ENCODE measurements at regions not wholly inside any gene's neighbourhood (a gene's known extent, or its start where the extent isn't known, plus 50 kb on each side); places are given as distances from the start of the nearest gene placed in this dataset.

GRCh38 chr2:65700720-65701119 lies 268.3 kb upstream of the SPRED2 start:
- no peaks in the 10 kb centered on the region for H3K36me3 ChIP-seq (ENCODE audit: control insufficient read depth, insufficient read depth, low read length, severe bottlenecking)

DNA sequence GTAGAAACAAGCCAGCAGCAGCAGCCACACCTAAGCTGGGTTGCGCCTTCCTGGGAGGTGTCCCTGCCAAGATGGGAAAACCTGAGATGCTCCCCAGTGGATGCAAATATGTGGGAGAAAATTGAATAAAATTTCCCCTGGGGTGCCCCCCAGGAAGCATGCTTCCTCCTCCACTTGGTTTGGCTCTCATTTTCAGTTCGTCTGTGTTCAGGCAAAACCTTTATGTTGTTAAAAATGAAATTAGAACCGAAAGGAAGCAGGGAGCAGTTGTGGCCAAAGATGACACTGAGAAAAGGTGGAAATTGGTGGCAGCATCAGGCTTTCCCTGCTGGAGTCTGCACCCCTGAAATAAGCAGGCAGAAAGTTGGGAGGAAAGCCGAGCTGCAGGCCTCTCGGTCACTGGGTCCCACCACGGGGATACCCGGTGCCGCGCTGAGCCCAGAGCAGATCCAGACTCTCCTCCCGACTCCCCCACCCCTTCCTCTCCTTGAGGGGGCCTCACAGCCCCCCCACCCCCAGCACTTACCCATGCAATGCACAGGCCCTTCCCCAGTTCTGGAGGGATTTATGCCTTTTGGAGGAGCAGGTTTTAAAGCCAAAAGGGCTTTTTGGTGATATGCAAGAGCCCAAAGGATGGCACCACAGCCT lies 267.7 kb upstream of the SPRED2 start:
- Histone ChIP-seq H3K4me1 (ENCODE audit: control insufficient read depth, insufficient read depth, low read length) (no peaks in the 10 kb centered on the region), H3K36me3 (ENCODE audit: control insufficient read depth, insufficient read depth, low read length, severe bottlenecking) (no peaks in the 10 kb centered on the region), H3K9ac (ENCODE audit: low read length) (no peak overlapping the region), H3K27me3 (replicated peaks; ENCODE audit: control insufficient read depth, insufficient read depth, low read length) (peaks cover 18% of the 10 kb centered on the region), H3K9me3 (ENCODE audit: control insufficient read depth, low read length) (no peaks in the 10 kb centered on the region), H3K4me3 (ENCODE audit: low read length) (no peak overlapping the region)
- no peak for DNase-seq (ENCODE audit: low read depth)

More at GRCh38 chr2:65700720-65701119, 268.3 kb upstream of the SPRED2 start:
- Histone ChIP-seq H3K4me1 (ENCODE audit: control insufficient read depth, insufficient read depth, low read length) (no peaks in the 10 kb centered on the region), H3K27me3 (replicated peaks; ENCODE audit: control insufficient read depth, insufficient read depth, low read length) (peaks cover 18% of the 10 kb centered on the region), H3K4me3 (ENCODE audit: low read length) (no peak overlapping the region), H3K9me3 (ENCODE audit: control insufficient read depth, low read length) (no peaks in the 10 kb centered on the region), H3K9ac (ENCODE audit: low read length) (no peak overlapping the region)
- DNase-seq (ENCODE audit: low read depth), result no peak

DNA sequence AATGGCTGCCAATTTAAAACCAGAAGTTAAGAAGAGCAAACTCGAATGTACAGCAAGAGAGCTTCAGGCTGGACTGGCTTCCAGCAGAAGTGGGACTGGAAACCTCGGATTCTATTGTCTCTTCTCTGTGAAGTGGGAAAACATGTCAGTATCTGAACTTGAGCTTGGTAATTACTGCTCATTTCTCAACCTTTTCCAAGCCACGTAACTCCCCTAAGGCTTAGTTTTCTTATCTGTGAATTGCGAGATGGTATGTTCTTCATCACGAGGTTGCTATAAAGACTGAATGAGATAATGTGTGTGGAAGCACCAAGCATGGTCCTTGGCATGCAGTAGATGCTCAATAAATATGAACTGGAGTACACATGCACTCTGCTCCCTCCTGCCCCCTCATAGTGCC lies 259.4 kb upstream of the SPRED2 start:
- H3K9ac ChIP-seq (ENCODE audit: low read length), result no peak overlapping the region
- no peak overlapping the region for H3K4me3 ChIP-seq (ENCODE audit: low read length)
- H3K4me1 ChIP-seq (ENCODE audit: control insufficient read depth, insufficient read depth, low read length), result no peaks in the 10 kb centered on the region
- DNase-seq (ENCODE audit: low read depth), result no peak
- H3K36me3 ChIP-seq (ENCODE audit: control insufficient read depth, insufficient read depth, low read length, severe bottlenecking), result no peaks in the 10 kb centered on the region
- no peaks in the 10 kb centered on the region for H3K9me3 ChIP-seq (ENCODE audit: control insufficient read depth, low read length)
- peaks cover 34% of the 10 kb centered on the region for H3K27me3 ChIP-seq (replicated peaks; ENCODE audit: control insufficient read depth, insufficient read depth, low read length)

DNA sequence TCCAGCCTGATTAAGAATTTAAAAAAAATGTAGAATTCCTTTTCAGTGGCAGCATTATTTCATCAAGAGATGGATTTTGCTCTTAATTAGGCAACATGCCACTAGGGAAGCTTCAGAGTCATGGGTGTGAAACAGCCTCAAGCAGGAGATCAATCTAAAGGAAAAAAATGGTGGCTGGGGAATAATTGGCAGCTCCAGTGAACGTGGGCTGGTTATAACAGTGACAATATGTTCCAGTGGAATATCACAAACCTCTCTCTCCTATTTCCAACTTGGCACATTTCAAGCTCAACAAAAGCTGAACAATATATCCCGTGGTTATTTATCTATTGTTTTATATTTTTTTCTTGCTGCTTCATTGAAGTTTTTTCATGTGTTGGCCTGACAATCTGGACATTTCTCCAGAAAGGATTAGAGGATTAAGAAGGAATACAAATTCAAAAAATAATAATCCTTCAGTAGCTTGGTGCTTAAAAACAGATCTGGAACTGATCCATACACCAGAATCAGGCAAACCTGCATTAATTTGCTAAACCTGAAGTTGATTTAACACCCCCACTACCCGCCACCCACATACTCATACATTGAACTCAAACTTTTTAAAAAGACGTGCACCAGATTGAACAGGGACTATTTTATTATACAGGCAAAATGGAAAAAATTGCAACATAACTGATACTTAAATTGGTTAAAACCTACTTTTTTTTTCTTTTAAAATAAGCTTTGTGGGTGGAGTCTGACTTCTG lies 255.9 kb upstream of the SPRED2 start:
- H3K27me3 ChIP-seq (replicated peaks; ENCODE audit: control insufficient read depth, insufficient read depth, low read length), result peaks cover 28% of the 10 kb centered on the region
- H3K9ac ChIP-seq (ENCODE audit: low read length), result no peak overlapping the region
- no peak overlapping the region for H3K4me3 ChIP-seq (ENCODE audit: low read length)

GRCh38 chr2:65687614-65688013 lies 255.2 kb upstream of the SPRED2 start:
- Histone ChIP-seq H3K9ac (ENCODE audit: low read length) (no peak overlapping the region), H3K4me1 (ENCODE audit: control insufficient read depth, insufficient read depth, low read length) (no peaks in the 10 kb centered on the region), H3K4me3 (ENCODE audit: low read length) (no peak overlapping the region), H3K36me3 (ENCODE audit: control insufficient read depth, insufficient read depth, low read length, severe bottlenecking) (no peaks in the 10 kb centered on the region), H3K9me3 (ENCODE audit: control insufficient read depth, low read length) (no peaks in the 10 kb centered on the region), H3K27me3 (replicated peaks; ENCODE audit: control insufficient read depth, insufficient read depth, low read length) (peaks cover 28% of the 10 kb centered on the region)
- no peak for DNase-seq (ENCODE audit: low read depth)

More for the DNA sequence above, 255.9 kb upstream of the SPRED2 start:
- no peaks in the 10 kb centered on the region for H3K36me3 ChIP-seq (ENCODE audit: control insufficient read depth, insufficient read depth, low read length, severe bottlenecking)
- H3K4me1 ChIP-seq (ENCODE audit: control insufficient read depth, insufficient read depth, low read length), result no peaks in the 10 kb centered on the region
- H3K9me3 ChIP-seq (ENCODE audit: control insufficient read depth, low read length), result no peaks in the 10 kb centered on the region
- no peak for DNase-seq (ENCODE audit: low read depth)

DNA sequence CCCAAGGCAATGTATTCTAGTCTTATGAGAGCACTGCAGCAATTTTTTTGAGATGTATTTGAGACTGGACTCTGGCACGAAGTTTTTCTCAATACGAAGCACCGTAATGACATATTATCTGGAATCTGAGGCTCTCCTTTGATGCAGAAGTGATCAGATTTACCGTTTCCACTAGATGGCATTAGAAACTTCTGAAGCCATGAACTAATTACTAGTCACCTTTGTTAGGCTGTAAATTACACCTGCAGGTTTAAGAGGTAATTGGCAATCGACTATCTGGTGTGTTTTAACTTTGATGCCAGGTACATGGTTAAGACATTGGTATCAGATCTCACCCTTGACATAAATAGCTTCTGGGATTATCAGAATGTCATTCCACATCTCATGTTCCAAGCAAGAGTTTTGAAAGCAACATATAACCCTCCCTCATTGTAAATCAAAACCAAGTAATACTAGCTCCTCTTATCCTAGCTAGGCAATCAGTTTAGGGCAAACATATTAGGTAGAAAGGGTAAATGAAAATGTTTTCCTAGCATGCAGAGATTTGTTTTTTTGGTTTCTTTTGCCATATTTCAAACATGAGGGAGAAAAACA lies 254.6 kb upstream of the SPRED2 start:
- DNase-seq (ENCODE audit: low read depth), result no peak
- Histone ChIP-seq H3K36me3 (ENCODE audit: control insufficient read depth, insufficient read depth, low read length, severe bottlenecking) (no peaks in the 10 kb centered on the region), H3K9me3 (ENCODE audit: control insufficient read depth, low read length) (no peaks in the 10 kb centered on the region), H3K27me3 (replicated peaks; ENCODE audit: control insufficient read depth, insufficient read depth, low read length) (peaks cover 23% of the 10 kb centered on the region), H3K9ac (ENCODE audit: low read length) (no peak overlapping the region), H3K4me1 (ENCODE audit: control insufficient read depth, insufficient read depth, low read length) (no peaks in the 10 kb centered on the region), H3K4me3 (ENCODE audit: low read length) (no peak overlapping the region)

DNA sequence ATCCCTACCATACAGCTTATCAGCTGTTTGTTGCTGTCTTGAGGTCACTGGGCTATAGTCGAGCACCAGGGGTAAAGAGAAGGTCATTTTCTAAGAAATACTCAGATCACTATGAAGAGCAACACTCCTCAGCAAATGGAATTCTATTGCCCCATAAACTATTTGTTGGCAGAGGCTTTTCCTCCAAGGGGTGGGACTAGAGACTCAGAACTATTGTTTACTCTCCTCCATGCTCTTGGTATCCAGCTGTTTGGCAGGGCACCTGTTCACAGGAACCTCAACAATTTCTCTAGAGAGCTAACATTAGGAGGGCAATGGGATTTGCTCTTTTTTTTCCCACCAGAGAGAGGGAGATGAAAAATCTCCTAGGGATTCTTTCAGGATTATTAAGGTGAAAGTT lies 249.1 kb upstream of the SPRED2 start:
- no peaks in the 10 kb centered on the region for H3K4me1 ChIP-seq (ENCODE audit: control insufficient read depth, insufficient read depth, low read length)
- H3K9me3 ChIP-seq (ENCODE audit: control insufficient read depth, low read length), result peaks cover 5% of the 10 kb centered on the region
- H3K9ac ChIP-seq (ENCODE audit: low read length), result no peak overlapping the region
- DNase-seq (ENCODE audit: low read depth), result no peak
- no peaks in the 10 kb centered on the region for H3K36me3 ChIP-seq (ENCODE audit: control insufficient read depth, insufficient read depth, low read length, severe bottlenecking)
- no peak overlapping the region for H3K4me3 ChIP-seq (ENCODE audit: low read length)
- H3K27me3 ChIP-seq (replicated peaks; ENCODE audit: control insufficient read depth, insufficient read depth, low read length), result no peaks in the 10 kb centered on the region

GRCh38 chr2:65678779-65679391 lies 246.5 kb upstream of the SPRED2 start:
- Histone ChIP-seq H3K9ac (ENCODE audit: low read length) (no peak overlapping the region), H3K4me1 (ENCODE audit: control insufficient read depth, insufficient read depth, low read length) (no peaks in the 10 kb centered on the region), H3K27me3 (replicated peaks; ENCODE audit: control insufficient read depth, insufficient read depth, low read length) (no peaks in the 10 kb centered on the region), H3K9me3 (ENCODE audit: control insufficient read depth, low read length) (peaks cover 23% of the 10 kb centered on the region), H3K4me3 (ENCODE audit: low read length) (no peak overlapping the region), H3K36me3 (ENCODE audit: control insufficient read depth, insufficient read depth, low read length, severe bottlenecking) (no peaks in the 10 kb centered on the region)
- DNase-seq (ENCODE audit: low read depth), result peak; percentile 28

DNA sequence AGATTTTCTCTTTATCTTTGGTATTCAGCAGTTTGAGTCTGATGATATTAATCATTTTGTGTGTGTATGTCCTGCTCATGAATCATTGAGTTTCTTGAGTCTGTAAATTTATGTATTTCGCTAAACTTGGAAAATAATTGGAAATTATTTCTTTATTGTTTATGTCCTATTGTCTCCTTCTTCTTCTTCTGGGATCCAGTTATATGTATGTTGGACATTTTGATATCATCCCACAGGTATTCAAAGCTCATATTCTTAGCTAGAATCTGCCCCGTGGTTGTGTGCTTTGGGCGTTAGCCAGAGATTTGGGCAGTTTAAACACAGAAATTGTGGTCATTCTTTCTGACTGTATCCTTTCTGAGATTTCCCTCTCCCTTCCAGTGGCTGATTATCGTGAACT lies 243.0 kb upstream of the SPRED2 start:
- Histone ChIP-seq H3K4me1 (ENCODE audit: control insufficient read depth, insufficient read depth, low read length) (no peaks in the 10 kb centered on the region), H3K4me3 (ENCODE audit: low read length) (no peak overlapping the region), H3K36me3 (ENCODE audit: control insufficient read depth, insufficient read depth, low read length, severe bottlenecking) (no peaks in the 10 kb centered on the region), H3K9me3 (ENCODE audit: control insufficient read depth, low read length) (peaks cover 23% of the 10 kb centered on the region), H3K27me3 (replicated peaks; ENCODE audit: control insufficient read depth, insufficient read depth, low read length) (peaks cover 3% of the 10 kb centered on the region), H3K9ac (ENCODE audit: low read length) (no peak overlapping the region)
- DNase-seq (ENCODE audit: low read depth), result no peak

GRCh38 chr2:65671670-65672242 lies 239.4 kb upstream of the SPRED2 start:
- Histone ChIP-seq H3K9me3 (ENCODE audit: control insufficient read depth, low read length) (peaks cover 39% of the 10 kb centered on the region), H3K9ac (ENCODE audit: low read length) (no peak overlapping the region), H3K36me3 (ENCODE audit: control insufficient read depth, insufficient read depth, low read length, severe bottlenecking) (no peaks in the 10 kb centered on the region), H3K4me1 (ENCODE audit: control insufficient read depth, insufficient read depth, low read length) (no peaks in the 10 kb centered on the region), H3K4me3 (ENCODE audit: low read length) (no peak overlapping the region), H3K27me3 (replicated peaks; ENCODE audit: control insufficient read depth, insufficient read depth, low read length) (peaks cover 6% of the 10 kb centered on the region)
- no peak for DNase-seq (ENCODE audit: low read depth)

GRCh38 chr2:65669574-65669973 lies 237.2 kb upstream of the SPRED2 start:
- Histone ChIP-seq H3K27me3 (replicated peaks; ENCODE audit: control insufficient read depth, insufficient read depth, low read length) (peaks cover 12% of the 10 kb centered on the region), H3K4me1 (ENCODE audit: control insufficient read depth, insufficient read depth, low read length) (peaks cover 2% of the 10 kb centered on the region), H3K36me3 (ENCODE audit: control insufficient read depth, insufficient read depth, low read length, severe bottlenecking) (no peaks in the 10 kb centered on the region), H3K9ac (ENCODE audit: low read length) (no peak overlapping the region), H3K4me3 (ENCODE audit: low read length) (no peak overlapping the region), H3K9me3 (ENCODE audit: control insufficient read depth, low read length) (peaks cover 22% of the 10 kb centered on the region)
- DNase-seq (ENCODE audit: low read depth), result no peak

Data from adipocyte (in vitro differentiated cells).